Panc1 (cell line): ENCODE measurements at regions not wholly inside any gene's neighbourhood (a gene's known extent, or its start where the extent isn't known, plus 50 kb on each side); places are given as distances from the start of the nearest gene placed in this dataset.

Experiments
- POLR2AphosphoS5 ChIP-seq: IDR thresholded peaks from 2 replicates; pipeline ENCODE4 v1.6.1; 2012; ENCODE audit warnings: mild to moderate bottlenecking, low read depth, low read length, moderate library complexity
- TF ChIP-seq, protein P1 (sequence below): fragments of 450-650 bp; IDR thresholded peaks from 2 replicates; pipeline ENCODE4 v1.5.1; 2017; ENCODE audit warnings: mild to moderate bottlenecking
- TF ChIP-seq, protein P2 (sequence below), 2 experiments: IDR thresholded peaks; 2 replicates each; pipeline ENCODE4 v1.6.1; 2011 to 2012; ENCODE audit warnings: low read depth in 2 of 2, control low read depth in 1 of 2, low read length in 1 of 2, mild to moderate bottlenecking in 1 of 2, moderate library complexity in 1 of 2; ENCODE audit not compliant: insufficient read depth in 1 of 2

GRCh38 chr4:157423526-157424020 is 203.0 kb downstream of the GRIA2 start:
- TF ChIP-seq, protein P1, sequence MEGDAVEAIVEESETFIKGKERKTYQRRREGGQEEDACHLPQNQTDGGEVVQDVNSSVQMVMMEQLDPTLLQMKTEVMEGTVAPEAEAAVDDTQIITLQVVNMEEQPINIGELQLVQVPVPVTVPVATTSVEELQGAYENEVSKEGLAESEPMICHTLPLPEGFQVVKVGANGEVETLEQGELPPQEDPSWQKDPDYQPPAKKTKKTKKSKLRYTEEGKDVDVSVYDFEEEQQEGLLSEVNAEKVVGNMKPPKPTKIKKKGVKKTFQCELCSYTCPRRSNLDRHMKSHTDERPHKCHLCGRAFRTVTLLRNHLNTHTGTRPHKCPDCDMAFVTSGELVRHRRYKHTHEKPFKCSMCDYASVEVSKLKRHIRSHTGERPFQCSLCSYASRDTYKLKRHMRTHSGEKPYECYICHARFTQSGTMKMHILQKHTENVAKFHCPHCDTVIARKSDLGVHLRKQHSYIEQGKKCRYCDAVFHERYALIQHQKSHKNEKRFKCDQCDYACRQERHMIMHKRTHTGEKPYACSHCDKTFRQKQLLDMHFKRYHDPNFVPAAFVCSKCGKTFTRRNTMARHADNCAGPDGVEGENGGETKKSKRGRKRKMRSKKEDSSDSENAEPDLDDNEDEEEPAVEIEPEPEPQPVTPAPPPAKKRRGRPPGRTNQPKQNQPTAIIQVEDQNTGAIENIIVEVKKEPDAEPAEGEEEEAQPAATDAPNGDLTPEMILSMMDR, result no peak
- no peak for TF ChIP-seq POLR2AphosphoS5
- TF ChIP-seq, protein P2, sequence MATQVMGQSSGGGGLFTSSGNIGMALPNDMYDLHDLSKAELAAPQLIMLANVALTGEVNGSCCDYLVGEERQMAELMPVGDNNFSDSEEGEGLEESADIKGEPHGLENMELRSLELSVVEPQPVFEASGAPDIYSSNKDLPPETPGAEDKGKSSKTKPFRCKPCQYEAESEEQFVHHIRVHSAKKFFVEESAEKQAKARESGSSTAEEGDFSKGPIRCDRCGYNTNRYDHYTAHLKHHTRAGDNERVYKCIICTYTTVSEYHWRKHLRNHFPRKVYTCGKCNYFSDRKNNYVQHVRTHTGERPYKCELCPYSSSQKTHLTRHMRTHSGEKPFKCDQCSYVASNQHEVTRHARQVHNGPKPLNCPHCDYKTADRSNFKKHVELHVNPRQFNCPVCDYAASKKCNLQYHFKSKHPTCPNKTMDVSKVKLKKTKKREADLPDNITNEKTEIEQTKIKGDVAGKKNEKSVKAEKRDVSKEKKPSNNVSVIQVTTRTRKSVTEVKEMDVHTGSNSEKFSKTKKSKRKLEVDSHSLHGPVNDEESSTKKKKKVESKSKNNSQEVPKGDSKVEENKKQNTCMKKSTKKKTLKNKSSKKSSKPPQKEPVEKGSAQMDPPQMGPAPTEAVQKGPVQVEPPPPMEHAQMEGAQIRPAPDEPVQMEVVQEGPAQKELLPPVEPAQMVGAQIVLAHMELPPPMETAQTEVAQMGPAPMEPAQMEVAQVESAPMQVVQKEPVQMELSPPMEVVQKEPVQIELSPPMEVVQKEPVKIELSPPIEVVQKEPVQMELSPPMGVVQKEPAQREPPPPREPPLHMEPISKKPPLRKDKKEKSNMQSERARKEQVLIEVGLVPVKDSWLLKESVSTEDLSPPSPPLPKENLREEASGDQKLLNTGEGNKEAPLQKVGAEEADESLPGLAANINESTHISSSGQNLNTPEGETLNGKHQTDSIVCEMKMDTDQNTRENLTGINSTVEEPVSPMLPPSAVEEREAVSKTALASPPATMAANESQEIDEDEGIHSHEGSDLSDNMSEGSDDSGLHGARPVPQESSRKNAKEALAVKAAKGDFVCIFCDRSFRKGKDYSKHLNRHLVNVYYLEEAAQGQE (IDR thresholded peaks at IDR 0.05; ENCODE audit: insufficient read depth in 1 of 2, low read depth in 2 of 2, low read length in 1 of 2), result no peak
